ENCODE measurements at regions not wholly inside any gene's neighbourhood (a gene's known extent, or its start where the extent isn't known, plus 50 kb on each side); places are given as distances from the start of the nearest gene placed in this dataset.

DNA sequence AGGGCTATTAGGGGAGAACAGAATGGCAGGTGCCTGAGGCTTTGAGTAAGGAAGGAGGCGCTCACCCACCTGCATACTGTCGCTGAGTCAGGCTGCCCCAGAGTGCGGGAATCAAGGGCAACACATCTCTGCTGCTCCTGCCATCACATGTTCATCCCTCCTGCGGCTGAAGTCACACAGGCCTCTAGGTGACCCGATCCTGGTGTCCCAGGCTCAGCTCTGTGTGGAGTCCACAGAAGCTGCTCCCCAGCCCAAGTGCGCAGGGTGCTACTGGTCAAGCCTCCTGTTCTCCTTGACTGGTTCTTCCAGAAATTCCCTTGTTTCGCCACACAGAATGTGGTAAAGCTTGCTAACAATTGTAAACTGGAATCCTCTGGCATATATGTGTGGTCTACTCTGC, 96.9 kb upstream of the IL6 start:
- H3K4me1 Mint-ChIP-seq (ENCODE audit: low read depth, unreplicated experiment) = peaks cover 19% of the 10 kb centered on the region
- TF ChIP-seq CTCF (IDR thresholded peaks at IDR 0.05; ENCODE audit: insufficient read depth, low read depth, low read length) (no peak), EZH2 (IDR thresholded peaks at IDR 0.05; ENCODE audit: insufficient read depth, low read length) (no peak)
- Histone ChIP-seq H3K4me2 (ENCODE audit: low read length) (no peak overlapping the region), H3K4me3 (ENCODE audit: insufficient read depth, low read depth, low read length) (no peak overlapping the region), H3K27me3 (ENCODE audit: insufficient read depth, low read length) (no peaks in the 10 kb centered on the region), H3K27ac (ENCODE audit: low read depth, low read length) (no peak overlapping the region), H3K9me3 (ENCODE audit: insufficient read depth, low read depth, low read length) (no peaks in the 10 kb centered on the region), H3K79me2 (ENCODE audit: insufficient read depth, low read length) (no peaks in the 10 kb centered on the region), H3K36me3 (ENCODE audit: insufficient read depth, low read length) (no peaks in the 10 kb centered on the region), H2AFZ (ENCODE audit: low read depth, low read length) (no peak overlapping the region), H3K4me1 (ENCODE audit: insufficient read depth, low read length) (peaks cover 21% of the 10 kb centered on the region), H4K20me1 (ENCODE audit: insufficient read depth, low read length) (no peaks in the 10 kb centered on the region), H3K9ac (ENCODE audit: low read length) (no peak overlapping the region)
- no peak overlapping the region for H3K27ac Mint-ChIP-seq (ENCODE audit: unreplicated experiment)
- H3K9me3 Mint-ChIP-seq (ENCODE audit: unreplicated experiment) = no peaks in the 10 kb centered on the region
- FAIRE-seq (no peak), DNase-seq (ENCODE audit: low read depth) (no peak)
- H3K27me3 Mint-ChIP-seq (ENCODE audit: low read depth, unreplicated experiment) = no peaks in the 10 kb centered on the region
- H3K4me3 Mint-ChIP-seq (ENCODE audit: unreplicated experiment) = no peak overlapping the region
- no peaks in the 10 kb centered on the region for H3K36me3 Mint-ChIP-seq (ENCODE audit: low read depth, unreplicated experiment)

DNA sequence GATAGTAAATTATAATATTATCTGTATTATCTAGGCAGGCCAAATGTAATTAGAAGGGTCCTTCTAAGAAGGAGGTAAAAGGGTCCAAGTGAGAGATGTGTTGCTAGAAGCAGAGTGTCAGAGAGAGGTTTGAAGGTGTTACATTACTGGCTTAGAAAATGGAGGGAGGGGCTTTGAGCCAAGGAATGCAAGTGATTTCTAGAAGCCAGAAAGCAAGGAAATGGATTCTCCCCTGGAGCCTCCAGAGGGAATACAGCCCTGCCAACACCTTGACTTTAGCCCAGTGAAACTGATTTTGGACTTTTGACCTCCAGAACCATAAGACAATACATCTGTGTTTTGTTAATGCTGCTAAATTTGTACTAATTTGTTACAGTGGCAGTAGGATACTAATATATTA, 97.9 kb upstream of the IL6 start:
- H3K4me1 ChIP-seq (ENCODE audit: insufficient read depth, low read length) = peaks cover 21% of the 10 kb centered on the region
- FAIRE-seq (no peak), DNase-seq (ENCODE audit: low read depth) (no peak)
- no peaks in the 10 kb centered on the region for H3K36me3 ChIP-seq (ENCODE audit: insufficient read depth, low read length)
- H3K27me3 Mint-ChIP-seq (ENCODE audit: low read depth, unreplicated experiment) = no peaks in the 10 kb centered on the region
- H4K20me1 ChIP-seq (ENCODE audit: insufficient read depth, low read length) = no peaks in the 10 kb centered on the region
- H3K4me3 Mint-ChIP-seq (ENCODE audit: unreplicated experiment) = no peak overlapping the region
- TF ChIP-seq EZH2 (IDR thresholded peaks at IDR 0.05; ENCODE audit: insufficient read depth, low read length) (no peak), CTCF (IDR thresholded peaks at IDR 0.05; ENCODE audit: insufficient read depth, low read depth, low read length) (no peak)
- H3K79me2 ChIP-seq (ENCODE audit: insufficient read depth, low read length) = no peaks in the 10 kb centered on the region
- no peak overlapping the region for H3K27ac ChIP-seq (ENCODE audit: low read depth, low read length)
- no peaks in the 10 kb centered on the region for H3K36me3 Mint-ChIP-seq (ENCODE audit: low read depth, unreplicated experiment)
- H3K9me3 ChIP-seq (ENCODE audit: insufficient read depth, low read depth, low read length) = no peaks in the 10 kb centered on the region
- H3K4me1 Mint-ChIP-seq (ENCODE audit: low read depth, unreplicated experiment) = peaks cover 17% of the 10 kb centered on the region
- no peak overlapping the region for H3K27ac Mint-ChIP-seq (ENCODE audit: unreplicated experiment)
- H3K4me3 ChIP-seq (ENCODE audit: insufficient read depth, low read depth, low read length) = no peak overlapping the region
- no peaks in the 10 kb centered on the region for H3K9me3 Mint-ChIP-seq (ENCODE audit: unreplicated experiment)
- H3K4me2 ChIP-seq (ENCODE audit: low read length) = no peak overlapping the region
- no peaks in the 10 kb centered on the region for H3K27me3 ChIP-seq (ENCODE audit: insufficient read depth, low read length)
- no peak overlapping the region for H2AFZ ChIP-seq (ENCODE audit: low read depth, low read length)
- no peak overlapping the region for H3K9ac ChIP-seq (ENCODE audit: low read length)

- Histone ChIP-seq H3K9ac (ENCODE audit: low read length) (no peak overlapping the region), H4K20me1 (ENCODE audit: insufficient read depth, low read length) (no peaks in the 10 kb centered on the region), H3K9me3 (ENCODE audit: insufficient read depth, low read depth, low read length) (no peaks in the 10 kb centered on the region), H3K4me1 (ENCODE audit: insufficient read depth, low read length) (peaks cover 20% of the 10 kb centered on the region), H3K27me3 (ENCODE audit: insufficient read depth, low read length) (no peaks in the 10 kb centered on the region), H3K27ac (ENCODE audit: low read depth, low read length) (no peak overlapping the region), H2AFZ (ENCODE audit: low read depth, low read length) (no peak overlapping the region), H3K36me3 (ENCODE audit: insufficient read depth, low read length) (no peaks in the 10 kb centered on the region), H3K79me2 (ENCODE audit: insufficient read depth, low read length) (no peaks in the 10 kb centered on the region), H3K4me3 (ENCODE audit: insufficient read depth, low read depth, low read length) (no peak overlapping the region), H3K4me2 (ENCODE audit: low read length) (no peak overlapping the region)
- no peak for FAIRE-seq
- TF ChIP-seq EZH2 (IDR thresholded peaks at IDR 0.05; ENCODE audit: insufficient read depth, low read length) (no peak), CTCF (IDR thresholded peaks at IDR 0.05; ENCODE audit: insufficient read depth, low read depth, low read length) (no peak)
- no peaks in the 10 kb centered on the region for H3K9me3 Mint-ChIP-seq (ENCODE audit: unreplicated experiment)
- H3K4me1 Mint-ChIP-seq (ENCODE audit: low read depth, unreplicated experiment) = peaks cover 15% of the 10 kb centered on the region
- H3K27ac Mint-ChIP-seq (ENCODE audit: unreplicated experiment) = no peak overlapping the region
- H3K4me3 Mint-ChIP-seq (ENCODE audit: unreplicated experiment) = no peak overlapping the region
- no peak for DNase-seq (ENCODE audit: low read depth)
- H3K27me3 Mint-ChIP-seq (ENCODE audit: low read depth, unreplicated experiment) = no peaks in the 10 kb centered on the region
- H3K36me3 Mint-ChIP-seq (ENCODE audit: low read depth, unreplicated experiment) = no peaks in the 10 kb centered on the region
Measured at GRCh38 chr7:22628112-22628511, 98.9 kb upstream of the IL6 start.
